BE2C (cell line): ENCODE measurements at regions not wholly inside any gene's neighbourhood (a gene's known extent, or its start where the extent isn't known, plus 50 kb on each side); places are given as distances from the start of the nearest gene placed in this dataset.
"Not testable (repeated sequence)": the region's sequence is repeated elsewhere in the genome, so short reads cannot be mapped to it uniquely, and the experiment has no call there.

Experiments
- DNase-seq: peaks from one replicate; pipeline ENCODE4 v3.0.0-alpha.2; 2020
- H3K27me3 ChIP-seq: fragments of 250-450 bp; sonication (Bioruptor Pico); 2 replicates; pipeline ENCODE4 v1.5.1; 2020; ENCODE audit warnings: mild to moderate bottlenecking
- H3K36me3 ChIP-seq: fragments of 250-450 bp; sonication (Bioruptor Pico); 2 replicates; pipeline ENCODE4 v1.5.1; 2020; ENCODE audit warnings: mild to moderate bottlenecking
- H3K4me1 ChIP-seq: fragments of 250-450 bp; sonication (Bioruptor Pico); 2 replicates; pipeline ENCODE4 v1.5.1; 2020
- H3K4me3 ChIP-seq: 2 replicates; pipeline ENCODE4 v1.5.1; 2011; ENCODE audit warnings: low read depth, low read length
- H3K9me3 ChIP-seq: fragments of 250-450 bp; sonication (Bioruptor Pico); 2 replicates; pipeline ENCODE4 v1.5.1; 2020
- CTCF ChIP-seq: IDR thresholded peaks from 2 replicates; pipeline ENCODE4 v1.5.1; 2012; ENCODE audit warnings: mild to moderate bottlenecking, low read depth, low read length

GRCh38 chr2:223487214-223487846 is 114.8 kb downstream of the SCG2 start:
- Histone ChIP-seq H3K27me3 (no peaks in the 10 kb centered on the region), H3K9me3 (no peaks in the 10 kb centered on the region), H3K4me1 (peaks cover 44% of the 10 kb centered on the region), H3K4me3 (no peak overlapping the region), H3K36me3 (no peaks in the 10 kb centered on the region)
- TF ChIP-seq CTCF = no peak
- DNase-seq = peak; percentile 29

GRCh38 chr2:223488814-223489213 is 113.3 kb downstream of the SCG2 start:
- H3K27me3 ChIP-seq = no peaks in the 10 kb centered on the region
- no peaks in the 10 kb centered on the region for H3K36me3 ChIP-seq
- TF ChIP-seq CTCF = no peak
- peak; percentile 86 for DNase-seq
- H3K4me1 ChIP-seq = peaks cover 44% of the 10 kb centered on the region
- no peak overlapping the region for H3K4me3 ChIP-seq
- H3K9me3 ChIP-seq = no peaks in the 10 kb centered on the region

GRCh38 chr2:223494496-223494895 is 107.7 kb downstream of the SCG2 start:
- Histone ChIP-seq H3K4me3 (no peak overlapping the region), H3K9me3 (no peaks in the 10 kb centered on the region), H3K4me1 (peaks cover 4% of the 10 kb centered on the region), H3K36me3 (no peaks in the 10 kb centered on the region), H3K27me3 (no peaks in the 10 kb centered on the region)
- DNase-seq = no peak
- TF ChIP-seq CTCF = no peak

GRCh38 chr2:223494942-223495341 is 107.2 kb downstream of the SCG2 start:
- no peaks in the 10 kb centered on the region; the same call in none of the 2 replicates for H3K4me1 ChIP-seq
- no peak for TF ChIP-seq CTCF
- no peak for DNase-seq
- no peaks in the 10 kb centered on the region for H3K9me3 ChIP-seq
- no peak overlapping the region for H3K4me3 ChIP-seq
- H3K27me3 ChIP-seq = no peaks in the 10 kb centered on the region
- no peaks in the 10 kb centered on the region for H3K36me3 ChIP-seq

- H3K9me3 ChIP-seq, H3K4me3 ChIP-seq, H3K27me3 ChIP-seq, DNase-seq, H3K36me3 ChIP-seq: not testable (repeated sequence)
- peaks cover 14% of the 10 kb centered on the region for H3K4me1 ChIP-seq
These were observed 105.3 kb downstream of the SCG2 start for GRCh38 chr2:223496853-223497252.

- no peak for DNase-seq
- H3K4me3 ChIP-seq = no peak overlapping the region
- no peaks in the 10 kb centered on the region for H3K36me3 ChIP-seq
- no peak for TF ChIP-seq CTCF
- H3K27me3 ChIP-seq = no peaks in the 10 kb centered on the region
- H3K4me1 ChIP-seq = peaks cover 19% of the 10 kb centered on the region
- no peaks in the 10 kb centered on the region for H3K9me3 ChIP-seq
These were observed 101.5 kb downstream of the SCG2 start for GRCh38 chr2:223500709-223501108.
